MCF 10A (cell line): ENCODE measurements at regions not wholly inside any gene's neighbourhood (a gene's known extent, or its start where the extent isn't known, plus 50 kb on each side); places are given as distances from the start of the nearest gene placed in this dataset.

Experiments
- BruUV-seq: library from RNA; stranded (reverse); fragments of 400-500 nt; replicated peaks from 2 replicates; lab custom pipeline; 2021; lab: Mats Ljungman, UMichigan
- CTCF ChIA-PET: fragments of 300-600 bp; sonication (Branson Sonifier 250); formaldehyde crosslinking; extraction: SDS; loops from one replicate; lab custom pipeline; 2021; ENCODE audit warnings: antibody characterized with exemption, inconsistent platforms; lab: Yijun Ruan, JAX
- POLR2A ChIA-PET: fragments of 300-600, 350-650 bp; sonication (Branson Sonifier 250); formaldehyde crosslinking; extraction: SDS; loops from one replicate; lab custom pipeline; 2020; ENCODE audit warnings: antibody characterized with exemption, inconsistent platforms; lab: Yijun Ruan, JAX
- DNase-seq: peaks from one replicate; pipeline ENCODE4 v3.0.0-alpha.2; 2018; ENCODE audit not compliant: unreplicated experiment
- H3K27ac Mint-ChIP-seq: one replicate; pipeline ENCODE4 v1.8.0; 2022; ENCODE audit warnings: mild to moderate bottlenecking, low read depth, mixed read lengths; ENCODE audit not compliant: unreplicated experiment
- H3K27me3 Mint-ChIP-seq: one replicate; pipeline ENCODE4 v1.8.0; 2022; ENCODE audit warnings: mixed read lengths; ENCODE audit not compliant: insufficient read depth, unreplicated experiment
- H3K36me3 Mint-ChIP-seq: one replicate; pipeline ENCODE4 v1.8.0; 2022; ENCODE audit warnings: mild to moderate bottlenecking, moderate library complexity, mixed read lengths; ENCODE audit not compliant: insufficient read depth, unreplicated experiment
- H3K4me1 Mint-ChIP-seq: one replicate; pipeline ENCODE4 v1.8.0; 2022; ENCODE audit warnings: mixed read lengths; ENCODE audit not compliant: insufficient read depth, unreplicated experiment
- H3K4me3 Mint-ChIP-seq: one replicate; pipeline ENCODE4 v1.8.0; 2022; ENCODE audit warnings: mild to moderate bottlenecking, moderate library complexity, mixed read lengths; ENCODE audit not compliant: unreplicated experiment
- H3K9me3 Mint-ChIP-seq: one replicate; pipeline ENCODE4 v1.8.0; 2022; ENCODE audit warnings: mixed read lengths; ENCODE audit not compliant: unreplicated experiment
- CTCF ChIP-seq: fragments of 200-600 bp; IDR thresholded peaks from one replicate; pipeline ENCODE4 v1.8.0; 2022; ENCODE audit warnings: antibody characterized with exemption, mild to moderate bottlenecking; ENCODE audit not compliant: unreplicated experiment
- intact Hi-C: fragments of 100-400 bp; cut with micrococcal nuclease; formaldehyde crosslinking; loops from 2 replicates; pipeline ENCODE4 v1.14.1; 2022

DNA sequence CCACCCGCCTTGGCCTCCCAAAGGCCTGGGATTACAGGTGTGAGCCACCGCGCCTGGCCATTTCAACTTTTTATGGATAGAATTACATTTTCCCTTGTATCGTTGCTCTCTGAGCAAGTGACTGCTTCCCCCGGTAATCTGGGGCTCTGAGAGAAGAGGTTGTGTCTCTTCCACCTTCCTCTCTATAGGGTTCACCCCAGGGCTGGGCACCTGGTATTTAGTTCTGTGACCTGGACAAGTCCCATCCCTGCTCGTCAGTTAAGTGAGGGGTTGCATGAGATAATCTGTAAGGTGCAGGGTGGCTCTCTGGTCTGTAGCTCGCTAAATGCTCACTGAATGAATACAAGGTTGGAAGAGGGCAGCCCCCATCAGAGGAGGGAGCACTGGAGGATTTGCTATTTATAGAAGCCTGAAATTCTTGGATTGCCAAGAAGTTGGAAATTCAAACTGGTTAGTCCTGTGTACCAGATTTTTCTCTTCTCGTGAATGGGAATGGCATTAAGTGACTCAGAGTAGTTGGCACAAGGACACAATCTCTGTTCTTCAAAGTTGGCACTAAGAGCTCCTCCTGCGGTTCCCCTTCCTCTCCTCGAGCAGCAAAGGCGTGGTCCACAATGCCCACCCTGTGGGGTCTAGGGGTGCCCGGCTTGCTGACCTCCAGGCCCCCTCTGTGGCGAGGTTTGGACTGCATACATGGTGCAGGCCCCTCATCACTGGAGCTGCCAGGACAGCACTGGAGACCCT is 68.1 kb upstream of the DLG1 start:
- ChIA-PET CTCF (interaction anchor here (0.6 to 1.3 kb wide), 7 partner anchors 10 to 114 kb away, joined by 3 to 4 read pairs (median 3); no protein-coding TSS in a partner anchor), POLR2A (interaction anchor here (0.6 to 2.4 kb wide), 12 partner anchors 9 to 322 kb away, joined by 3 to 11 read pairs (median 4); partner anchors contain the start of gene DLG1)
- intact Hi-C loops, result loop anchor here (2.0 kb wide), 1 partner anchor 60 kb away; no protein-coding TSS in a partner anchor
- Mint-ChIP-seq H3K9me3 (no peaks in the 10 kb centered on the region), H3K27me3 (no peaks in the 10 kb centered on the region), H3K4me1 (peaks cover 36% of the 10 kb centered on the region), H3K36me3 (no peaks in the 10 kb centered on the region), H3K4me3 (no peak overlapping the region), H3K27ac (peak overlapping the region; percentile 55)
- TF ChIP-seq CTCF, result no peak
- no TSS peak for BruUV-seq
- DNase-seq, result peak; percentile 67

- Mint-ChIP-seq H3K9me3 (no peaks in the 10 kb centered on the region), H3K27me3 (no peaks in the 10 kb centered on the region), H3K4me3 (no peak overlapping the region), H3K4me1 (peaks cover 34% of the 10 kb centered on the region), H3K36me3 (no peaks in the 10 kb centered on the region), H3K27ac (no peak overlapping the region)
- TF ChIP-seq CTCF, result no peak
- intact Hi-C loops, result no loop called here
- ChIA-PET CTCF (interaction anchor here (0.5 kb wide), 1 partner anchor 884 kb away, joined by 6 read pairs; no protein-coding TSS in a partner anchor), POLR2A (interaction anchor here (0.6 to 1.2 kb wide), 2 partner anchors 46 to 49 kb away, joined by 3 read pairs; no protein-coding TSS in a partner anchor)
- BruUV-seq, result no TSS peak
- DNase-seq, result no peak
These were observed 67.2 kb upstream of the DLG1 start for GRCh38 chr3:197365586-197365985.

DNA sequence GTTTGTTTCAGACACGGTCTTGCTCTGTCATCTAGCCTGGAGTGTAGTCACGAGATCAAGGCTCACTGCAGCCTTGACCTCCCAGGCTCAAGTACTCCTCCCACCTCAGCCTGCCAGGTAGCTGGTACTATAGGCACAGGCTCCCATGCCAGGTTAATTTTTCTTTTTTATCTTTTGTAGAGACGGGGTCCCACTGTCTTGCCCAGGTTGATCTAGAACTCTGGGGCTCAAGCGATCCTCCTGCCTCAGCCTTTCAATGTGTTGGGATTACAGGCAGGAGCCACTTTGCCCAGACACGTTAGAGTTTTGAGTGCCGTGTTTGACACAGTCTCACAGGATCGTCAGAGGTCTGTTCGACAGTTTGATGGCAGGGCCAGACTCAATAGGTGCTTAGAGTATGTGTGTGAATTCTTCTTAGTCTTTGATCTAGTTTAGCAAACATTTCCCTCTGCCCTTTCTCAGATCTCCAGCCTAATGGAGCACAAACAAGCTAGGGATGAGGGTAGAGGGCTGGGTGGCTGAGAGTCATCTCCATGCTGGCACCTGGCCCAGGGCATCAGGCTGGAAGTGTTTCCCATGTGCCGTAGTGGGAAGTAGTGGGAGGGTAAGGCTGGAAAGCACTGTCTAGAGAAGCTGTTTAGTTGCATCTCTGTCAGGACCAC is 66.1 kb upstream of the DLG1 start:
- H3K9me3 Mint-ChIP-seq, result peaks cover 5% of the 10 kb centered on the region
- BruUV-seq, result no TSS peak
- intact Hi-C loops, result no loop called here
- no peaks in the 10 kb centered on the region for H3K36me3 Mint-ChIP-seq
- H3K4me1 Mint-ChIP-seq, result peaks cover 34% of the 10 kb centered on the region
- no peak overlapping the region for H3K4me3 Mint-ChIP-seq
- no peak overlapping the region for H3K27ac Mint-ChIP-seq
- ChIA-PET POLR2A (interaction anchor here (1.2 kb wide), 1 partner anchor 48 kb away, joined by 3 read pairs; no protein-coding TSS in a partner anchor), CTCF (interaction anchor here (0.6 to 1.1 kb wide), 3 partner anchors 27 to 108 kb away, joined by 3 to 4 read pairs (median 3); no protein-coding TSS in a partner anchor)
- DNase-seq, result peak; percentile 38
- no peaks in the 10 kb centered on the region for H3K27me3 Mint-ChIP-seq
- TF ChIP-seq CTCF, result no peak
